ENCODE measurements at regions not wholly inside any gene's neighbourhood (a gene's known extent, or its start where the extent isn't known, plus 50 kb on each side); places are given as distances from the start of the nearest gene placed in this dataset.

DNA sequence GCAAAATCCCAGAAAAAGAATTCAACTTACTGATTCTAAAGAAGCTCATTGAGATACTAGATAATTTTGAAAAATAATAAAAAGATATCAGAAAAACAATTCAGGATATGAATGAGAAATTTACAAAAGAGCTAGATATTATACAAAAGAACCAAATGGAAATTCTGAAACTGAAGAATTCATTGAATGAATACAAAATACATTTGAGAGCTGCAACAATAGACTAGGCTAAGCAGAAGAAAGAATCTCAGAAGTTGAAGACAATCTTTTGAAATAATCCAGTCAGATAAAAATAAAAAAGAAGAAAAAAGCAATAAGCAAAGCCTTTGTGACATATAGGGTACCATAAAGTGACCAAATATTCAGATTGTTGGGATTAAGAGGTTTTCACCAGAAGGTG, 206.0 kb downstream of the CD109 start:
- Histone ChIP-seq H3K4me3 (ENCODE audit: low read depth, low read length) (no peak overlapping the region), H3K27me3 (no peaks in the 10 kb centered on the region)
- TF ChIP-seq, protein P1, sequence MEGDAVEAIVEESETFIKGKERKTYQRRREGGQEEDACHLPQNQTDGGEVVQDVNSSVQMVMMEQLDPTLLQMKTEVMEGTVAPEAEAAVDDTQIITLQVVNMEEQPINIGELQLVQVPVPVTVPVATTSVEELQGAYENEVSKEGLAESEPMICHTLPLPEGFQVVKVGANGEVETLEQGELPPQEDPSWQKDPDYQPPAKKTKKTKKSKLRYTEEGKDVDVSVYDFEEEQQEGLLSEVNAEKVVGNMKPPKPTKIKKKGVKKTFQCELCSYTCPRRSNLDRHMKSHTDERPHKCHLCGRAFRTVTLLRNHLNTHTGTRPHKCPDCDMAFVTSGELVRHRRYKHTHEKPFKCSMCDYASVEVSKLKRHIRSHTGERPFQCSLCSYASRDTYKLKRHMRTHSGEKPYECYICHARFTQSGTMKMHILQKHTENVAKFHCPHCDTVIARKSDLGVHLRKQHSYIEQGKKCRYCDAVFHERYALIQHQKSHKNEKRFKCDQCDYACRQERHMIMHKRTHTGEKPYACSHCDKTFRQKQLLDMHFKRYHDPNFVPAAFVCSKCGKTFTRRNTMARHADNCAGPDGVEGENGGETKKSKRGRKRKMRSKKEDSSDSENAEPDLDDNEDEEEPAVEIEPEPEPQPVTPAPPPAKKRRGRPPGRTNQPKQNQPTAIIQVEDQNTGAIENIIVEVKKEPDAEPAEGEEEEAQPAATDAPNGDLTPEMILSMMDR (IDR thresholded peaks at IDR 0.05; ENCODE audit: low read depth, low read length), result no peak

DNA sequence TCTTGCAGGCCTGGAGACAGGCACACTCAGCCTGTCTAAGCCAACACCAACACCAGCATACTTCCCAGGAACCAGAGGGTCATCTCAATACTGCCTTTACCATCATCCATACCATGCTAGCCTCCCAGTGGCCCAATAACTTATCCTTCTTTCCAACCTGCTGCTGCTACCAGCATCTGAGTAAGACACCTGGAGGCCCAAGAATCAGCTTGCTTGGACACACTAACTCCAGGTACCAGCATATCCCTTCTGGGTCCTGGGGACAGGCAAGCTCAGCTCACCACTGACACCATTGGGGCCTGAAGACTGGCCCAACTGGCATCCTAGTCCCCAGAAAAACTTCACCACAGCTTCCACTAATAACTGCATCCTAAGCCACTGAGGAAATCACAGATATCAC, 205.3 kb downstream of the CD109 start:
- no peaks in the 10 kb centered on the region for H3K9me3 ChIP-seq
- TF ChIP-seq, protein P1 (IDR thresholded peaks at IDR 0.05; ENCODE audit: low read depth, low read length), result no peak
- H3K4me1 ChIP-seq, result no peaks in the 10 kb centered on the region
- H3K4me3 ChIP-seq (ENCODE audit: low read depth, low read length), result no peak overlapping the region
- no peaks in the 10 kb centered on the region for H3K36me3 ChIP-seq
- DNase-seq, result no peak
- no peaks in the 10 kb centered on the region for H3K27me3 ChIP-seq

More for the DNA sequence above, 206.0 kb downstream of the CD109 start:
- Histone ChIP-seq H3K4me1 (no peaks in the 10 kb centered on the region), H3K36me3 (no peaks in the 10 kb centered on the region), H3K9me3 (no peaks in the 10 kb centered on the region)
- DNase-seq, result no peak

DNA sequence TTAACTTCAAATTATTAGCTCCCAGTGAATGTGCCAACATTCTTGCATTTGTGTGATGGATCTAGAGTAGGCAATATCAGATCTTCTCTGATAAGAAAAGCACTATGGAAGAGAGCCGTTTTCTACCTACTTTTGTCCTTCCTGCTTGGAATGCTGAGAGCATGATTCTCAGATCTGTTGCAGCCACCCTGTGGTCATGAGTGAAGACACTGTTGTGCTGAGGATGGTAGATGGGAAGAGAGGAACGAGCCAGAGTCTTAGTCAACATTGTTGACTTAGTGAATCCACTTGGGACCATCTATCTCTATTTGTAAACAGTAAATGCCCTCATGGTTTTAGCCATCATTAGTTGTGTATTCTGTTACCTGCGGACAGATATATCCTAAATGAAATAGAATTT, 202.6 kb downstream of the CD109 start:
- no peak overlapping the region for H3K4me3 ChIP-seq (ENCODE audit: low read depth, low read length)
- no peaks in the 10 kb centered on the region for H3K36me3 ChIP-seq
- H3K27me3 ChIP-seq, result no peaks in the 10 kb centered on the region
- H3K4me1 ChIP-seq, result no peaks in the 10 kb centered on the region
- TF ChIP-seq, protein P1 (IDR thresholded peaks at IDR 0.05; ENCODE audit: low read depth, low read length), result no peak
- DNase-seq, result no peak
- H3K9me3 ChIP-seq, result no peaks in the 10 kb centered on the region

DNA sequence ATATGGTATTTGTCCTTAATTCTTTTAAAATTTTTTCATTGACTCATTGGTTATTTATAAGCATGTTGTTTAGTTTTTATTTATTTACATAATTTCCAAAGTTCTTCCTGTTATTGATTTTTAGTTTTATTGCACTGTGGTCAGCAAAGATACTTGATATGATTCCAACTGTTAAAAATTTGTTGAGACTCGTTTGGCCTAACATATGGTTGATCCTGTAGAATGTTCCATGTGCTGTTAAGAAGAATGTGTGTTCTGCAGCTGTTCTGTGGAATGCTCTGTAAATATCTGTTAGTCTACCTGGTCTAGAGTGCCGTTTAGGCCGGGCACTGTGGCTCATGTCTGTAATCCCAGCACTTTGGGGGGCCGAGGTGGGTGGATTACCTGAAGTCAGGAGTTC, 197.7 kb downstream of the CD109 start:
- no peak for DNase-seq
- Histone ChIP-seq H3K36me3 (no peaks in the 10 kb centered on the region), H3K4me1 (no peaks in the 10 kb centered on the region), H3K9me3 (no peaks in the 10 kb centered on the region), H3K4me3 (ENCODE audit: low read depth, low read length) (no peak overlapping the region), H3K27me3 (no peaks in the 10 kb centered on the region)
- TF ChIP-seq, protein P1 (IDR thresholded peaks at IDR 0.05; ENCODE audit: low read depth, low read length), result no peak

DNA sequence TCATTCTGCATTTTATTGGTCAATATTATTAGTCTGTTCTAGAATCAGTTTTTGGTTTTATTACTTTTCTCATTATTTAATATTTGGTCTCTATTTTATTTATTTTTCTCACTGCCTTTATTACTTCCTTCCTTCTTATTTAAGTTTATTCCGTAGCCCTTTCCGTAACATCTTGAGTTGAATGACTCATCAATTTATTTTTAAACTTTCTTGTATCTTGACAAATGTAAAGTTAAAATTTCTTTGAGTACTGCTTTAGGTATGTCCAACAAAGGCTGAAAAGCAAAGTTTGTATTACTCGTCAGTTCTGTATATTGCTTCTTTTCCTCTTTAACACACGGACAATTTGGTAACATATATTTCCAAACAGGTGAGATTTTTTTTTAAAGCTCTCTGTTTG, 192.0 kb downstream of the CD109 start:
- Histone ChIP-seq H3K9me3 (no peaks in the 10 kb centered on the region), H3K36me3 (no peaks in the 10 kb centered on the region), H3K4me1 (no peaks in the 10 kb centered on the region), H3K27me3 (no peaks in the 10 kb centered on the region), H3K4me3 (ENCODE audit: low read depth, low read length) (no peak overlapping the region)
- TF ChIP-seq, protein P1 (IDR thresholded peaks at IDR 0.05; ENCODE audit: low read depth, low read length), result no peak
- DNase-seq, result no peak

DNA sequence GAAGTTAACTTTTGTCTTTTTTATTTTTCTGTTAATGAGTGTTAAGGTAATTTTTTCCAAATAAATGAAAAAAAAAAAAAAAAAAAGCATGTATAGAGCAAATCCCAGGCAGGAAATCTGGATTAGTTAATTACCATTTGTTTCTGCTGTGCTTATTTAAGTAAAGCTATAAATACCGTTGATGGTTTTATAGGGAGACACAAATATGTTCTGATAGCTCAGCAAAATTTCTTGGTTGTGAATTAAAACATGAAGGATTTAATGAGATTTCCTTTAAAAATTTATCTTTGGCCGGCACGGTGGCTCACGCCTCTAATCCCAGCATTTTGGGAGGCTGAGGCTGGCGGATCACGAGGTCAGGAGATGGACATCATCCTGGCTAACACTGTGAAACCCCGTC, 189.4 kb downstream of the CD109 start:
- H3K4me1 ChIP-seq, result no peaks in the 10 kb centered on the region
- no peaks in the 10 kb centered on the region for H3K36me3 ChIP-seq
- TF ChIP-seq, protein P1 (IDR thresholded peaks at IDR 0.05; ENCODE audit: low read depth, low read length), result no peak
- DNase-seq, result no peak
- H3K9me3 ChIP-seq, result no peaks in the 10 kb centered on the region
- H3K27me3 ChIP-seq, result no peaks in the 10 kb centered on the region
- no peak overlapping the region for H3K4me3 ChIP-seq (ENCODE audit: low read depth, low read length)
